Sigmoid colon (tissue), 6 donors: ENCODE measurements at regions not wholly inside any gene's neighbourhood (a gene's known extent, or its start where the extent isn't known, plus 50 kb on each side); places are given as distances from the start of the nearest gene placed in this dataset.
"Not testable (repeated sequence)": the region's sequence is repeated elsewhere in the genome, so short reads cannot be mapped to it uniquely, and the experiment has no call there.

ENCODE experiments used
- DNase-seq: peaks from one replicate; pipeline ENCODE4 v3.0.0-alpha.2; 2019
- H3K27ac ChIP-seq, 4 donors: fragments of 200-600 bp; sonication (generic); one replicate each; pipeline ENCODE4 v1.5.1; 2016 to 2019; ENCODE audit warnings: mild to moderate bottlenecking in 1 of 4
- H3K27me3 ChIP-seq, 3 donors: fragments of 200-600 bp; sonication (generic); one replicate each; pipeline ENCODE4 v1.5.1; 2019; ENCODE audit warnings: mild to moderate bottlenecking in 1 of 3
- H3K36me3 ChIP-seq, 4 donors: fragments of 200-600 bp; sonication (generic); one replicate each; pipeline ENCODE4 v1.5.1; 2016 to 2019
- H3K4me1 ChIP-seq, 4 donors: fragments of 200-600 bp; sonication (generic); one replicate each; pipeline ENCODE4 v1.5.1; 2017 to 2019
- H3K4me3 ChIP-seq, 4 donors: fragments of 200-600 bp; sonication (generic); one replicate each; pipeline ENCODE4 v1.5.1; 2017 to 2019; ENCODE audit warnings: mild to moderate bottlenecking in 2 of 4, moderate library complexity in 1 of 4
- H3K9me3 ChIP-seq, 4 donors: fragments of 200-600 bp in 3 of 4; sonication (generic) in 3 of 4; one replicate each; pipeline versions ENCODE4 v1.5.1 to v1.6.1; 2013 to 2019
- EP300 ChIP-seq, 4 donors: sonication (generic); formaldehyde crosslinking; IDR thresholded peaks; one replicate each; pipeline ENCODE4 v1.6.1; 2017; ENCODE audit warnings: antibody characterized with exemption in 4 of 4
- POLR2A ChIP-seq, 2 donors: fragments of 450-650 bp; IDR thresholded peaks; one replicate each; pipeline ENCODE4 v1.6.1; 2016; ENCODE audit warnings: antibody characterized with exemption in 2 of 2, mild to moderate bottlenecking in 2 of 2, moderate library complexity in 2 of 2
- POLR2AphosphoS5 ChIP-seq, 4 donors: sonication (generic); formaldehyde crosslinking; IDR thresholded peaks; one replicate each; pipeline ENCODE4 v1.6.1; 2017; ENCODE audit warnings: antibody characterized with exemption in 4 of 4
- WGBS, 2 donors: extraction: QIAGEN DNeasy Blood & Tissue Kit; methylation state at CpG; one replicate each; pipeline ENCODE4 v1.1.7; 2013; 5-methylcytosine and 5-hydroxymethylcytosine counted together
- intact Hi-C: fragments of 100-400 bp; cut with DNase I; formaldehyde crosslinking; loops from one replicate; pipeline ENCODE4 v1.15.1; 2023
- small RNA-seq, 3 donors: library from RNA; depleted of rRNA; stranded (forward); fragments of <200 nt; gene quantifications; one replicate each; pipeline ENCODE3, GENCODE V24; 2016
- TF ChIP-seq, protein P1 (sequence below), 4 experiments: fragments of 450-650 bp in 3 of 4; fragments of 200-600 bp in 1 of 4; IDR thresholded peaks; one replicate each; pipeline ENCODE4 v1.5.1; 2016 to 2019; ENCODE audit warnings: antibody characterized with exemption in 4 of 4, mild to moderate bottlenecking in 3 of 4, moderate library complexity in 2 of 4
- donor health status: healthy with polysubstance abuse.
- donor health status: healthy.

DNA sequence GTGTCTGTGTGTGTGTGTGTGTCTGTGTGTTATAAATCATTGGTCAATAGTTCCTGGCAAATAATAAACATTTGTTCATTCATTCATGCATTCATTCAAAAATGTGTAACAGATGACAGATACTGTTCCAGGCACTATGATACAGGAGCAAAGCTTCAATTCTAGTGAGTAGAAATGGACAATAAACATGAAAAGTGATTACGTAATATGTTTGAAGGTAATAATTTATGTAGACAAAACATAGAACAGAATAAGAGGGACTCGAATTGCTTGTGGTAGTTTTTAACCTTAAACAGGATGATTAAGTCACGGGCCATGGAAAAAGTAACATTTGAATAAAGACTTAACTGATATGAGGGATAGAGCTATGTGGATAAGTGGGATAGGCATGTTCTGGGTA, 90.1 kb upstream of the MAGEC2 start:
- TF ChIP-seq POLR2AphosphoS5 (IDR thresholded peaks at IDR 0.05): no peak
- TF ChIP-seq EP300 (IDR thresholded peaks at IDR 0.05): no peak
- TF ChIP-seq, protein P1, sequence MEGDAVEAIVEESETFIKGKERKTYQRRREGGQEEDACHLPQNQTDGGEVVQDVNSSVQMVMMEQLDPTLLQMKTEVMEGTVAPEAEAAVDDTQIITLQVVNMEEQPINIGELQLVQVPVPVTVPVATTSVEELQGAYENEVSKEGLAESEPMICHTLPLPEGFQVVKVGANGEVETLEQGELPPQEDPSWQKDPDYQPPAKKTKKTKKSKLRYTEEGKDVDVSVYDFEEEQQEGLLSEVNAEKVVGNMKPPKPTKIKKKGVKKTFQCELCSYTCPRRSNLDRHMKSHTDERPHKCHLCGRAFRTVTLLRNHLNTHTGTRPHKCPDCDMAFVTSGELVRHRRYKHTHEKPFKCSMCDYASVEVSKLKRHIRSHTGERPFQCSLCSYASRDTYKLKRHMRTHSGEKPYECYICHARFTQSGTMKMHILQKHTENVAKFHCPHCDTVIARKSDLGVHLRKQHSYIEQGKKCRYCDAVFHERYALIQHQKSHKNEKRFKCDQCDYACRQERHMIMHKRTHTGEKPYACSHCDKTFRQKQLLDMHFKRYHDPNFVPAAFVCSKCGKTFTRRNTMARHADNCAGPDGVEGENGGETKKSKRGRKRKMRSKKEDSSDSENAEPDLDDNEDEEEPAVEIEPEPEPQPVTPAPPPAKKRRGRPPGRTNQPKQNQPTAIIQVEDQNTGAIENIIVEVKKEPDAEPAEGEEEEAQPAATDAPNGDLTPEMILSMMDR (IDR thresholded peaks at IDR 0.05): no peak
- TF ChIP-seq POLR2A (IDR thresholded peaks at IDR 0.05): no peak
- H3K9me3 ChIP-seq: no peaks in the 10 kb centered on the region
- H3K27ac ChIP-seq: no peak overlapping the region
- H3K27me3 ChIP-seq: no peaks in the 10 kb centered on the region
- intact Hi-C loops: no loop called here
- H3K36me3 ChIP-seq: no peaks in the 10 kb centered on the region
- WGBS, 2 donors: 69 to 71% methylated on average over 3 of the region's 3 CpGs
- no peak overlapping the region for H3K4me3 ChIP-seq
- H3K4me1 ChIP-seq: no peaks in the 10 kb centered on the region
- DNase-seq: no peak

DNA sequence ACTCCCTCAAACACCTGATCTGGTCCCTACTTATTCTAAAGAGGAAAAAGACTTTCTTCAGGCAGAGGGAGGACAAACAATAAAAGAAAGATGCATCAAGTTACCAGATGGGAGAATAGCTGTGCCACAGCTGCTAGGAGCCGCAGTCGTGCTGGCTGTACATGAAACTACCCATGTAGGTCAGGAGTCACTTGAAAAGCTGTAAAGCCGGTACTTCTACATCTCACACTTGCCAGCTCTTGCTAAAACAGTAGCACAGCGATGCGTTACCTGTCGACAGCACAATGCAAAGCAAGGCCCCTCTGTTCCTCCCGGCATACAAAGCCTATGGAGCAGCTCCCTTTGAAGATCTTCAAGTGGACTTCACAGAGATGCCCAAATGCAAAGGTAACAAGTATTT, 65.1 kb upstream of the MAGEC2 start:
- H3K27ac ChIP-seq, DNase-seq, H3K9me3 ChIP-seq, H3K27me3 ChIP-seq, H3K36me3 ChIP-seq, intact Hi-C loops, H3K4me1 ChIP-seq, H3K4me3 ChIP-seq: not testable (repeated sequence)
- 90 to 91% methylated on average over 7 of the region's 7 CpGs for WGBS, 2 donors

DNA sequence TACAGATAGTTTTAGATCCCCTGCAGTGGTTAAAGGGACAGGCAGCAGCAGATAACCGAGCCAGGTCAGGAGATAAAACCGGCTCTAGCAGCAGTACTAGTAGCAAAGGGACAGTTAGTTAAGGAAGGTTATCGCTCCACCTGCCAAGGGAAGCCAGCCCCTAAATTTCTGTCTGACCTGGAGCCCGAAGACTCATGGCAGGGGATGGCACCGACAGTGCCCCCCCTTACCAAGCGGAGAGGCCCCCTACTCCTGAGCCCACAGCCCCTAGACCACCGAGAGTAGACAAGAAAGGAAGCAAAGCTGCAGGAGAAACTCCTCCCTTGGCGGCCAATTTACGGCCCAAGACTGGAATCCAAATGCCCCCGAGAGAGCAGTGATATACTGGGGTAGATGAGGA, 61.3 kb upstream of the MAGEC2 start:
- no peak for DNase-seq
- Histone ChIP-seq H3K4me3 (no peak overlapping the region), H3K9me3 (no peaks in the 10 kb centered on the region), H3K4me1 (no peaks in the 10 kb centered on the region), H3K27ac (no peak overlapping the region), H3K36me3 (no peaks in the 10 kb centered on the region), H3K27me3 (no peaks in the 10 kb centered on the region)
- TF ChIP-seq POLR2A (IDR thresholded peaks at IDR 0.05): no peak
- TF ChIP-seq, protein P1 (IDR thresholded peaks at IDR 0.05): no peak
- TF ChIP-seq EP300 (IDR thresholded peaks at IDR 0.05): no peak
- no peak for TF ChIP-seq POLR2AphosphoS5 (IDR thresholded peaks at IDR 0.05)
- WGBS, 2 donors: 87 to 91% methylated on average over 10 of the region's 10 CpGs
- intact Hi-C loops: no loop called here

DNA sequence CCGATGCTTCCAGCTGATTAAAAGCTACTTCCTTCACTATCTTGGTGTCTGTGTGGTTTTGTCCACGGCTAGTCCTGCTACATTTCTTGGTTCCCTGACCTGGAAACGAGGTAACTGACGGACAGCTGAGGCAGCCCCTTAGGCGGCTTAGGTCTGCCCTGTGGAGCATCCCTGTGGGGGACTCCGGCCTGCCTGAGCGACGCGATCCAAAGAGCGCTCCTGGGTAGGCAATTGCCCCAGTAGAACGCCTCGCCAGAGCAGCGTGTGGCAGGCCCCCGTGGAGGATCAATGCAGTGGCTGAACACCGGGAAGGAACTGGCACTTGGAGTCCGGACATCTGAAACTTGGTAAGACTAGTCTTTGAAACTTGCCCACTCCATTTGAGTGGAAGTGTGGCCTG, 60.5 kb upstream of the MAGEC2 start:
- WGBS, 2 donors: 90 to 93% methylated on average over 16 of the region's 16 CpGs
- H3K9me3 ChIP-seq, intact Hi-C loops: not testable (repeated sequence)

DNA sequence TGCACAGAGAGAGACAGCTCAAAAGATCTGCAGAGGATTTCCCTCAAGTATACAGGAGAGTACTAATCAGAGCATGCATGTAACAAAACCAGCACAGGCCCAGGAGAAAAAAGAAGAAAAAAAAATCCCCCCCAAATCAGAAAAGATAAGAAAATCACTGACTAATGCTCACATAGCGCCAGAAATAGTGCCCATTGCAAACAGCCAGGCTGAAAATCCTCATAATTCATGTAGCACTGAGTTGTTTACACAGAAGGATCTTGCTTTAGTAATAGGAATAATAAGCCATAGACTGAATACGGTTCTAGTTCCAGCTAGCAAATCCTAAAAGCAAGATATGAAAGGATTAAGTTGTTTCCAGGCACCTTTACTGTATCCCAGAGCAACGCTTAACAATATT, 51.8 kb upstream of the MAGEC2 start:
- 76 to 78% methylated on average over 3 of the region's 3 CpGs for WGBS, 2 donors
- H3K27ac ChIP-seq: no peak overlapping the region

More for the DNA sequence above, 60.5 kb upstream of the MAGEC2 start:
- not testable (repeated sequence) for H3K27ac ChIP-seq, H3K4me3 ChIP-seq, DNase-seq, H3K4me1 ChIP-seq, H3K36me3 ChIP-seq, H3K27me3 ChIP-seq

More for the DNA sequence above, 51.8 kb upstream of the MAGEC2 start:
- H3K9me3 ChIP-seq: no peaks in the 10 kb centered on the region
- no peak for TF ChIP-seq POLR2A (IDR thresholded peaks at IDR 0.05)
- TF ChIP-seq POLR2AphosphoS5 (IDR thresholded peaks at IDR 0.05): no peak
- TF ChIP-seq EP300 (IDR thresholded peaks at IDR 0.05): no peak
- TF ChIP-seq, protein P1 (IDR thresholded peaks at IDR 0.05): no peak
- intact Hi-C loops: loop anchor here (5.0 kb wide), 1 partner anchor 395 kb away; no protein-coding TSS in a partner anchor
- H3K36me3 ChIP-seq: no peaks in the 10 kb centered on the region
- H3K27me3 ChIP-seq: no peaks in the 10 kb centered on the region
- DNase-seq: no peak
- no peaks in the 10 kb centered on the region for H3K4me1 ChIP-seq
- no peak overlapping the region for H3K4me3 ChIP-seq

Small RNA genes in the stretch of these regions (small RNA-seq; reads per million reads assigned to genes)
- gene RNA5SP516: 0 reads per million in 3 donors
